NK-92 treated with Interleukin-12 subunit alpha and Interleukin-12 subunit beta, amount 100 ng/mL, for 24 hours (cell line): ENCODE measurements at regions not wholly inside any gene's neighbourhood (a gene's known extent, or its start where the extent isn't known, plus 50 kb on each side); places are given as distances from the start of the nearest gene placed in this dataset.
A peak's percentile ranks its signal among the peaks of the same experiment; 100 is the strongest.
"Not testable (repeated sequence)": the region's sequence is repeated elsewhere in the genome, so short reads cannot be mapped to it uniquely, and the experiment has no call there.

Experiments used
- DNase-seq: peaks from one replicate; lab custom pipeline; 2025; lab: John Stamatoyannopoulos, UW

DNA sequence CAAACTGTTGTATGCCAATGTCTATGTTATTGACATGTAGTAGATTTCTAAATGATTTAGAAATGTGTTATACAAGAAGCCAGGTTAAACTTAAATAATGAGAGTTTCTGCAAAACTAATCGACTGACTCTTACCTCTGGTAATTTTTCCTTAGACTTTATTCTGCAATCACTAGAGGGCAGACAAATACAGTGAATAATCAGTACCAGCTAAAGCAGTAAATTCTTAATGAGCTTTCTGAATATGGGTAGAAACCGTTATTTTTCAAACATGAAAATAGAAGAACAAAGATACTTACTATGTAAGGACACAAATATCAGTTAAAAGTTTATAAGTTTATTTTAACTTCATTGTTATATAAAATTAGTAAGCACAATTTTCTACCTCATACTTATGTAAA is 97.9 kb upstream of the RGS1 start:
- no peak for DNase-seq

DNA sequence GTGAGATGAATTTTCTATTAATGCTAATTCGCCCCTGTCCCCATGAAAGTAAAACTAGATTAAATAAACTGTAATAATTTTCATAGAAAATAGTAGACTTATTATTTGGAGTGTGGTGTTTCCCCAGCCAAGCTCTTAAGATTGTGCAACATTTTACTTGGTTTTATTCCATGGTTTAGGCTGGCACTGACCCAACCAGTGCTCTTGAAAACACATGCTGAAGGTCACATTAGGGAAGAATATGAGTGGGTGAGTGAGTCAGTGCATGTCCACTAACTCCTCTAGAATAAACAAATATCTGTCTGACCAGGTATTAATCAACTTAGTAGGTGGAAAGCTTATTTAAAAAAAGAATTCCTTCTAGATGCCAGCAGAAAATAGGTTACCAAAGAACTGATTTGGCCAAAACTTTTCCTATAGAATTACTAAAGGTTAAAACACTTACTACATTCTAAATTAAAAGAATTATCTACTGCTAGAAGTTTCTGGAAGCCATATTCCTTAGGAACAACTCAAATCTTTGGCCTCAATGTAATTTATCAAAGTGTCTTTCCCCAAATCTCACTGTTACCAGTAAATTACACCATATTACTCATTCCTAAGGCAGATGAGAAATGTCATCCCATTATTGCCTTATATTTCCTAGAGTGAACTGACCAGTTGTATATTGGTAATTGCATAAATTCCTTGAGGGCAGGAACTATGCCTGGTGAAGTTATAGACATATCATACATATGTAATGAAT is 89.7 kb upstream of the RGS1 start:
- DNase-seq = no peak

DNA sequence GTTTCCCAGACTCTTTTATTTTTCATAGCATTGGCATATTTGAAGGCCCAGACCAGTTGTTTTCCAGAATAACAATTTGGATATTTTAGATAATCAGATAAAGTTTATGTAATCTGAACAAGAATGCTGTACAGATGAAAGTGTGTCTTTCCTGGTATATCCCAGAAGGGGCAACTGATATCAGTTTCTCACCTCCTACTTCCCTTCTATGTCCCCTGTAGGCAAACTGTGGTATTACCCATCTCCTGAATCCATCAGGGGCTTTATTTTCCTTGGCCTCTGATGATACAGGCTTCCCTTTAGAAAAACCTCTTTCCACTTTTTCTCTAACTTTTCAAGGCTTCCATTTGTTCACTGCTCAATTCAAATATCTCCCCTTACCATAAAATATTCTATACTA is 87.5 kb upstream of the RGS1 start:
- DNase-seq = no peak

DNA sequence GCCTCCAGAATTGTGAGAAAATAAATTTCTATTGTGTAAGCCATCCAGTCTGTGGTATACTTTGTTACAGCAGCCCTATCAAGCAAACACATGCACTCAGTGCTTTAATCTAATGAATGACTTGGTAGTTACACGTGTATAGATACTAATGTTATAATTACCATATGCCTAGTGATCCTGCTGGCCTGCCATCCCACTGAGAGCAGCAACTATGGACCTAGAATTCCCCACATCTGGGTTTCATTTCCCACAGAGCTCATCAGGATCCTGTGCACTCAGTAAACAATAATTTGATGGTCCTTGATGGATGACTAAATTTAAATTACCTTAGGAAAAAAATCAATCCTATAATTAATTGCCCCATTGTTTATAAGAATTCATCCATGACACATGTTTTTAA is 86.5 kb upstream of the RGS1 start:
- DNase-seq = no peak

DNA sequence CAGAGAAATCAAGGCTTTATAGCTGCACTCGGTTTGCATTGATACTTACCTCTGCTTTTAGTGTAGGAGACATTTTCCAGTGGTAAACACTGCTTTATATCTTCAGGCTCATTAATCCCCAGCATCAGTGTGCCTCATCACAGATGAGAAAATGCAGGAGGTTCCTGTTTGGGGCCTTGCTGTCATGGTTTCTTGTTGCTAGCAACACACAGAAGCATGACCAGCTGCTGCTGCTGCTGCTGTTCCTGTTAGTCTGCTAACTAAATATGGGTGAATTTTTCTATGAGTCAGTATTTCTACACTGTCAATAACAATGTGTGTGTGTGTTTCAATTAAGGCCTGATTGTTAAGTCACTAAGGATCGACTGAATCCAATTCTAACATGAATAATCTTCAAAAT is 85.8 kb upstream of the RGS1 start:
- peak; percentile 30 for DNase-seq

DNA sequence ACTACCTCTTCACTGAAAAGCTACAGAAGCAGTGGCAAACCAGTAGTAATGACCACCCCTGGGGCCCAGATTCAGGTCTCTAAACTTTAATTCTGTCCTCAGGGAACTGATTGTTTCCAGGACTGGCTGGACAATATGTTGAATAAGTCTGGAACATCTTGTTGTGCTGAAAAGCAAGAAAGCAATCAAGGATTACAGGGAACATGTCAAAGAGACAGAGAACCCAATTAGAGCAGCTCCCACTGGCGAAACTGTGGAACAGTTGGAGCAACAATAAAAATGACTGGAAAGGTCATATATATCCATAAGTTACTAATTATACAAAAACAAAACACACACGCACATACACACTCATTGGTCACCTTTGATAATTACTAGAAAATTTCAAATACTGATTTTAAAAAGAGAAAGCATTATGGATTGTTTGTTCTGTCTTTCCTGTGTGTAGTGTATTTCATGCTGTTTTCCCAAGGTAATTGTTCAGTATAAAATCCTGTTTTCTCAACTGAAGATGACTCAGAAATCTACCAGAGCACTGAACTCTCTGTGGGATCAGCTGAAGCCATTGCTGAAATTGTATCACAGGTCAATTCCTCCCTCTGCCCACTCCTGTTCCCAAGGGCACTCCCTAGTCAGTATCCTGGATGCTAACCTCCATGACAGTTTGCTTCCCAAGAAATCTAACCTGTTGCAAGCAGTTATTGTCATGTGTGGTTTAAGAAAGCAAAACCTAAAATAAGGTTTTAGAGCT is 83.6 kb upstream of the RGS1 start:
- DNase-seq = no peak

DNA sequence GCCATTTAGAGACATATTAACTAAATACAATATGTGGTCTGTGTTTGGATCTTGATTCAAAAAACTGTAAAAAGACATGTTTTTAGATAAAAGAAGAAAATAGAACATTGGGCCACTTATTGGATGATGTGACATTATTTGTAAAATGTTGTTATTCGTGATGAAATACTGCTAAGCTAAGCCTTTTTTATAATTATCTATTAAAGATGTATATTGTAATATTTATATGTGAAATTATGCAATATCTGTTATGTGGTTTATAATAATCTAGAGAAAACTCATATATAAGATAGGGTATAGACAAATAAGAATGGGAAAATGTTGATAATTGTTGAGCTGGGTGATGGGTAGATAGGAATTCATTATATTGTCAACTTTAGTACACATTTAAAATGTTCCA is 82.0 kb upstream of the RGS1 start:
- DNase-seq = no peak

DNA sequence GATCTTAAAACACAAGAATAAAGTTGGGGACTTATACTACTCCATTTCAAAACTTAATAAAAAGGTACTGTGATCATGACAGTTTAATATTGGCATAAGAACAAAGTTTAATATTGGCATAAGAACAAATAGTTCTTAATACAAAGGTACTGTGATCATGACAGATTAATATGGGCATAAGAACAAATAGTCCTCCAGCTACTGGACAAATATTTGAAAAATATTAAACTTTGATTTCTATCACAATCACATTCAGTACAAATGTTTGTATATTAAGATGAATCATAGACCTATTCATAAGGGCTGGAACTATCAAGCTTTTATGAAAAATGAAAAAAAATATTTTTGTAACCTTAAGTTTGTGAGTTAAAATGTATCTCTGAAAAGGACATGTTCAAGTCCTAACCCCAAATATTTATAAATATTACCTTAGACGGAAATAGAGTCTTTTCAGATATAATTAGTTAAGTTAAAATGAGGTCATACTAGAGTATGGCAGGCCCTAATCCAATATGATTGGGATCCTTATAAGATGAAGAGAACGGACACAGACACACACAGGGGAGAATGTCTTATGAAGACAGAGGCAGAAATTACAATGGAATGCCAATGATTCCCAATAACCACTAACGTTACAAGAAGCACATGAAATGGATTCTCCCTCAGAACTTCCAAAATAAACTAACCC is 79.1 kb upstream of the RGS1 start:
- no peak for DNase-seq

DNA sequence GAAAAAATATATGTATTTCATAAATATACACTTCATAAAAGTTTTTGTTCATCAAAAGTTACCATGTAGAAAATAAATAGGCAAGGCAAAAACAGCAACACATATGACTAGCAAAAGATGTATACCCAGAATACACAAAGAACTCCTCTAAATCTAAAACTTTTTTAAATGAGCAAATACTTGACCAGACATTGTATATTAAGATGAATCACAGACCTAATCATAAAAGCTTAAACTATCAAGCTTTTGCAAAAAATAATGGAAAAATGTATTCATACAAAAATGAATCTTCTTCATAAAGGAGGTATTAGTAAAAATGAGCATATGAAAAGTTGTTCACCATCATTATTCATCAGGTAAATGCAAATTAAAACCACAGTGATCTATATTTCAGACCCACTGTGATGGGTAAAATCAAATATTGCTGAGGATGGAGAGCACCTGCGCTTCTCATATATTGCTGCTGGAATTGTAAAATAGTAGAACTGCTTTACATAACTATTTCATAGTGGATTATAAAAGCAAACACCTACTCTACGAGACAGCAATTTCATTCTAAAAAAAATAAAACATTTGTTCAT is 78.3 kb upstream of the RGS1 start:
- no peak for DNase-seq

DNA sequence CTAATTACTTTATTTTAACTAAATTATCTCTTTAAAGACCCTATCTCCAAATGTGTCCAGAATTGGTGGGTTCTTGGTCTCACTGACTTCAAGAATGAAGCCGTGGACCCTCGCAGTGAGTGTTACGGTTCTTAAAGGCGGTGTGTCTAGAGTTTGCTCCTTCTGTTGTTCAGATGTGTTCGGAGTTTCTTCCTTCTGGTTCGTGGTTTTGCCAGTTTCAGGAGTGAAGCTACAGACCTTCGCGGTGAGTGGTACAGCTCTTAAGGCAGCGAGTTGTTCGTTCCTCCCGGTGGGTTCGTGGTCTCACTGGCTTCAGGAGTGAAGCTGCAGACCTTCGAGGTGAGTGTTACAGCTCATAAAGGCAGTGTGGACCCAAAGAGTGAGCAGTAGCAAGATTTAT is 77.5 kb upstream of the RGS1 start:
- DNase-seq = not testable (repeated sequence)

DNA sequence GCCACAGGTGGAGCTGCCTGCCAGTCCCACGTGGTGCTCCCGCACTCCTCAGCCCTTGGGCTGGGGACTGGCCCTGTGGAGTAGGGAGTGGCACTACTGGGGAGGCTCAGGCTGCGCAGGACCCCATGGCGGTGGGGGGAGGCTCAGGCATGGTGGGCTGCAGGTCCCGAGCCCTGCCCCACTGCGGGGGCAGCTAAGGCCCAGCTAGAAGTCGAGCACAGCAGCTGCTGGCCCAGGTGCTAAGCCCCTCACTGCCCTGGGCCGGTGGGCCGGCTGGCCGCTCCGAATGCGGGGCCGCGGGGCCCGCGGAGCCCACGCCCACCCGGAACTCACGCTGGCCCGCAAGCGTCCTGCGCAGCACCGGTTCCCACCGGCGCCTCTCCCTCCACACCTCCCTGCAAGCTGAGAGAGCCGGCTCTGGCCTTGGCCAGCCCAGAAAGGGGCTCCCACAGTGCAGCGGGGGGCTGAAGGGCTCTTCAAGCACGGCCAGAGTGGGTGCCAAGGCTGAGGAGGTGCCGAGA is 76.5 kb upstream of the RGS1 start:
- not testable (repeated sequence) for DNase-seq

DNA sequence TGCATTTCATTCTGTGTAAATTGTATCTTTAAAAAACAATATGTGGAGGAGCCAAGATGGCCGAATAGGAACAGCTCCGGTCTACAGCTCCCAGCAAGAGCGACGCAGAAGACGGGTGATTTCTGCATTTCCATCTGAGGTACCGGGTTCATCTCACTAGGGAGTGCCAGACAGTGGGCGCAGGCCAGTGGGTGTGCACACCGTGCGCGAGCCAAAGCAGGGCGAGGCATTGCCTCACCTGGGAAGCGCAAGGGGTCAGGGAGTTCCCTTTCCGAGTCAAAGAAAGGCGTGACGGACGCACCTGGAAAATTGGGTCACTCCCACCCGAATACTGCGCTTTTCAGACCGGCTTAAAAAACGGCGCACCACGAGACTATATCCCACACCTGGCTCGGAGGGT is 75.0 kb upstream of the RGS1 start:
- DNase-seq = not testable (repeated sequence)

DNA sequence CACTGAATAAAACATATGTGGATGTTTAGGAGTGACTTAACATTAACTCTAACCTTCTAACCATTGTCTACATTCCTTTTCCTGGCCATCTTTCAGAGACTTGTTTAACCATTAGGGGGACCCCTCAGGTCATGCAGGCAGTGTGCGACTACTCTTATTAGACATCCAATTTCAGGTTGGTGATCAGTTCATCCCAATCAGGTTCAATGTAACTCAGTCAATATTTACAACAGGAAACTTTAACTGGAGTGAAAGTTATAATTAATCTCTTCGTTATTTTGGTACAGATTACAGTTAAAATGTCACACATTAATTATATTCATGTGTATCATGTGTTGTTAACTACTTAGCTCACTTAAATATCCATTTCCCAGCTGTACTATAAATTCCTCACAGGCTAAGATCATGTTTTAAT is 68.8 kb upstream of the RGS1 start:
- DNase-seq = peak; percentile 12

DNA sequence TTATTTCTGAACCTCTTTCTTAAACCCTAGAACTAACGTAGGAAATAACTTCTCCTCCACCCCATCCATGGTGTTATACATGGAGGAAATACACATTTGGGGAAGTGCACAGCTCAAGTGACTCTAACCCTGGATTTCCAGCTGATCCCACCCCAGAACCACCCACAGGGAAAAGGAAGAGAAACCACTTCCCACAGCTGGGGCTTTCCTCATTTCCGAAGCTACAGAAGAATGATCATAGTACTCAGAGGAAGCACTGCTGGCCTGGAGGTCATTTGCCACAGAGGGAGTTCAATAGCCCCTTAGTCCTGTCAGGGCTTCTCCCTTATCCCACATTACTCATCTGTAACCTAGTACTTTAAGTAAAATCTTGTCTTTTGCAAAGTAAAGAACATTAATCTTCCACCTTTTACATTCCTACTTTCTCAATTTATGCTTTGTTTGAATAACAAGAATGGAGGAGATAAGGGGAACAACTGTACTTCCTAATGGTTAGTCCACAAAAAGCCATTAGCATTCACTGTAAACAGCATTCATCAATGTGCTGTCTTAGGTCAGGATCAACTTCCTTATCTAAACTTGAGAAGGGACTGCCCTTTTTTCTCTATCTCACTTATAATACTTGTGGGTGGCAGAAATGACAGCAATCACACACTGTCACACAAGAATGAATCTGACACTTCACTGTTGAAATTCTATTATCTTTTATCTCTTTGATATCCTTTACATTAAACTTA is 63.0 kb upstream of the RGS1 start:
- no peak for DNase-seq

DNA sequence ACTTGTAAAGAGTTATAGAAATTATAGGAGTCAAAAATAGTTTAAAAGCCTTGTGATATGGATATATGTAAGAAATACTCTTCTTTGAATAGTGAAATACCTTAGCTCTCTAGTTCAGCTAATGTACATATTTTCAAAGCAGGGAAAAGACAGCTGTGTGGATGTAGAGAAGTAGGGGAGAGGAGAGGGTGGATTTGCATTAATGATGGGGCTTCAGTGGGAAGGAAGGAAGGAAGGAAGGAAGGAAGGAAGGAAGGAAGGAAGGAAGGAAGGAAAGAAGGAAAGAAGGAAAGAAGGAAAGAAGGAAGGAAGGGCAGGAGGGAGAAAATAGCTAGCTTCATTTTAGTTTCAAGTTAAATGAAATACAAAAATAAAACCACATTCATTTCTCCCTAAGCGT is 62.4 kb upstream of the RGS1 start:
- DNase-seq = no peak

DNA sequence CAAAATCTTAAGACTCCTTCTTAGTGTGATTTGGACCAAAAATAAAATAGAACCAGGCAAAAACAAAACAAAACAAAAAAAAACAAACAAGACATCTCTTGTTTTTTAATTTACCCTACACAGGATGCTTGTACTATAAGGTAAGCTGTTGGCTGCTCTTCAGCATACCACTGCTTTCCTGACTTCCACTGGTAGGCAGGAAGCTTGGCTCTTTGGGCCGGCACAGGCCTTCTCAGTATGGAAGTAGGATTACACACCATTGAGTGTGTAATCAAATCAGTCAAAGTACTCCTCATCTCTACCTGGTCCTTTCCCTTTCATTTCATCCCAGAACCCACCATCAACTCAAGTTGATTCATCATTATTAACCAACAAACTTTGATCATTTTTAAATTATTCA is 61.9 kb upstream of the RGS1 start:
- no peak for DNase-seq

DNA sequence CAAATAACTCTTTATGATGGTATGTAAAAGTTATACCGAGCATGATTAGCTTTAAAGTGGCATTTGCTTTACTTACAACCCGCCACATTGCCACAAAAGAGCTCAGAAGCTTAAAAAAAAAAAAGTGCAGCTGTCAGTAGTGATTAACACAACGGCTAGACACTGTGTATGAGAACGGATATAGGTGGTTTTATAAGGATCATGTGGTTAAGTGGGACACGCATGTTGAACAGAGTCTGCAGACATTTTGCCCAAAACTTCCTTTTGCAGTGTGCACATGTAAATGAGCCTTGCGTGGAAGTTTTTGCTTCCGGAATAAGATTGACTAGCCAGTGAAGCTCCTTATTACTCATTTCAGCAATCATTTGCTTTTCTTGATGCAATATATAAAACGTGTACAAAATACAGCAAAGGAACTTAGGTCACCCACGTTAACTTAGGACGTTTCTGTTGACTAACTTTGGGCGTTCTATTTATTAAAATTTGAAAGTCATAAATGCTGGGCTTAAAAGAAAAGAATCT is 58.7 kb upstream of the RGS1 start:
- DNase-seq = peak; percentile 52

DNA sequence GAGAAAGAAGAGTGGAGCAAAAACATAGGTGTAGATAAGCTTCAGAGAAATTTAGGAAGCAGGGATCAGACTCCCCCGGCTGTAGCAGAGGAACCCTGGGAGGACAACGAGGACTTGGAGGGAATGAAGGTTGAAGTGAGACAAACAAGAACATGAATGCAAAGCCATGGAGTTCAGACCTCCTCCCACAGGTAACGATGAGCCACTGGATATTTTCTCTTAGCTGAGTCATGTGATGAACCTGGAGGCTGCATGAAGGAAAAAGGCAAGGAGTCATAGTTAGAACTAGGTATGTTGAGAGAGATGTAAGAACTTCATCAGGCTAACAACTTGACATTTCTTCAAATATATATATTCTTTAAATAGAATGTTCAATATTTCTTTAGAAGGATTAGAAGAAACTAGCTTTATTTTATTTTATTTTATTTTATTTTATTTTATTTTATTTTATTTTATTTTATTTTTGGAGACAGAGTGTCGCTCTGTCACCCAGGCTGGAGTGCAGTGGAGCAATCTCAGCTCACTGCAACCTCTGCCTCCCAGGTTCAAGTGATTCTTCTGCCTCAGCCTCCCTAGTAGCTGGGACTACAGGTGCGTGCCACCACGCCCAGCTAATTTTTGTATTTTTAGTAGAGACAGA is 57.7 kb upstream of the RGS1 start:
- not testable (repeated sequence) for DNase-seq

DNA sequence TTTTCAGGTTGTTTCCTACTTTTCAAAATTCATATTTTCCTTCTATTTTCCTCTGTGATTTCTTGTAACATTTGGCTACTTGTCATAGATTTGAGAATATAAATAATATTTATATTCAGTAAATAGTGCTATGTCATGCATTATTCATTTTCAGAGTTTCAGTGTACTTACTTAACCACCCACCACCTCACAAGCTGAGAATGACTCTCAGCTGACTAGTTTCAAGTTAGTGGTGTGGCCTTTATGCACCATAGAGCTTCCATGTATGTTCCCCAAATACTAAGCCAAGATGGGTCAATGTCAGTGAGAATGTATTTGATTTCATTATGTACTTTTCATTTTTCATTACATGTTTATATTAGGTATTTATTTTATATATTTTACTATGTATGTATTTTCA is 56.9 kb upstream of the RGS1 start:
- DNase-seq = no peak

DNA sequence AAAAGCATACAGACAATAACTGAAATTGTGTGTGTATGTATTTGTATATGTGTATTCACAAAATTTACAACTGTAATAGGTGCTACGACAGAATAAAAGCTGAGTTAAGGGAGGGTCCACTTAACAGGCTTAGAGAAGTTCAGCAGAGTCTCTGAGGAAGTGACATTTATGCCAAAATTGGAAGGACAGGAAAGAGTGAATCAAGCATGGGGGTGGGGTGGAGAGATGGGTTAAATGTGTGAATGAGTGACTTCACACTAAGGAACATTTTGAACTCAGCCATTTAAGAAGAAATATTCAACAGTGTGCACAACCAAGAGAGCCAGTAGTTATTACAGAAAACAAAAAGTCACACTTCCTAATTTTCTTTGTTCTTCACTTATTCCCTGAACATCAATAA is 53.8 kb upstream of the RGS1 start:
- no peak for DNase-seq

DNA sequence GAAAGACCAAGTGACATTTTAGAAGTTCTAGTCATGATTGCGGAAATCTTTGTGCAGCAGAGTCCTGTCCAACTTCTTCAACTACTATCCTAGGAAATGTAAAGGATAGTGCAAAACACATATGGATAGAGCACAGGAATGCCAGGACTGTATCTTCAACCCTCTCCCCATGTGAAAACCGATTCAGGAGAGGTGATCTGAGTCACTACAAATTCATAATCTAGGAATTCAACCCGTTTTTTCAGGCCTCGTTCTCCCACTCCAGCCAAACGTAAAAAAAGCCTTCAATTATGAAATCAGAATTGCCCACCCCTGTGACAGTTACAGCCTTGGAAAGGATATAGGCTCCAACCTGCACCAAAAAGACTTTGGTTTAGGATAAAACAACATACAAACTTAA is 52.9 kb upstream of the RGS1 start:
- DNase-seq = no peak
